IMR-90 (cell line): ENCODE measurements at regions not wholly inside any gene's neighbourhood (a gene's known extent, or its start where the extent isn't known, plus 50 kb on each side); places are given as distances from the start of the nearest gene placed in this dataset.

Experiments
- ATAC-seq: fragments of 200-7000 bp; cut with Tn5 transposase; 2 replicates; pipeline ENCODE4 v1.9.1; 2020; ENCODE audit warnings: low read depth, mild to moderate bottlenecking, moderate library complexity
- BruUV-seq: library from RNA; stranded (reverse); fragments of 400-500 nt; replicated peaks from 2 replicates; lab custom pipeline; 2021; lab: Mats Ljungman, UMichigan
- CTCF ChIA-PET: fragments of 300-600 bp; formaldehyde crosslinking; extraction: SDS; loops from one replicate; lab custom pipeline; 2021; ENCODE audit warnings: antibody characterized with exemption; lab: Yijun Ruan, JAX
- POLR2A ChIA-PET: fragments of 300-600 bp; sonication (Branson Sonifier 250); formaldehyde crosslinking; loops from one replicate; lab custom pipeline; 2022; ENCODE audit warnings: antibody characterized with exemption; ENCODE audit not compliant: unreplicated experiment; lab: Charles Lee
- DNase-seq: peaks from one replicate; pipeline ENCODE4 v3.0.0; 2013
- H2AFZ ChIP-seq: replicated peaks from 2 replicates; pipeline ENCODE3; 2013; ENCODE audit warnings: low read length, mild to moderate bottlenecking; ENCODE audit not compliant: poor library complexity
- H2AK5ac ChIP-seq: 2 replicates; pipeline ENCODE4 v1.6.1; 2013; ENCODE audit warnings: low read depth, low read length, inconsistent platforms
- H2AK9ac ChIP-seq: replicated peaks from 2 replicates; pipeline ENCODE3; 2013; ENCODE audit warnings: mild to moderate bottlenecking, low read depth, low read length, moderate library complexity; ENCODE audit not compliant: poor library complexity
- H2BK120ac ChIP-seq: 2 replicates; pipeline ENCODE4 v1.6.1; 2013; ENCODE audit warnings: low read depth, low read length, inconsistent platforms
- H2BK15ac ChIP-seq: 3 replicates; pipeline ENCODE4 v1.6.1; 2013; ENCODE audit warnings: low read depth, low read length, inconsistent platforms
- H2BK20ac ChIP-seq: 2 replicates; pipeline ENCODE4 v1.6.1; 2013; ENCODE audit warnings: low read depth, mild to moderate bottlenecking, inconsistent platforms, low read length, moderate library complexity
- H2BK5ac ChIP-seq: 2 replicates; pipeline ENCODE4 v1.6.1; 2013; ENCODE audit warnings: mild to moderate bottlenecking, low read depth, low read length, inconsistent platforms; ENCODE audit not compliant: poor library complexity, severe bottlenecking
- H3K14ac ChIP-seq: replicated peaks from 2 replicates; pipeline ENCODE4 v1.6.1; 2013; ENCODE audit warnings: low read depth, low read length, inconsistent platforms
- H3K18ac ChIP-seq: 2 replicates; pipeline ENCODE4 v1.6.1; 2013; ENCODE audit warnings: low read depth, low read length, control low read depth
- H3K23ac ChIP-seq: 2 replicates; pipeline ENCODE4 v1.6.1; 2013; ENCODE audit warnings: low read depth, low read length, inconsistent platforms
- H3K27ac ChIP-seq: 2 replicates; pipeline ENCODE4 v1.5.1; 2013; ENCODE audit warnings: mild to moderate bottlenecking, control low read depth, low read length; ENCODE audit not compliant: insufficient read depth
- H3K27me3 ChIP-seq: 2 replicates; pipeline ENCODE4 v1.6.1; 2013; ENCODE audit warnings: low read length; ENCODE audit not compliant: control insufficient read depth, insufficient read depth
- H3K36me3 ChIP-seq: 2 replicates; pipeline ENCODE4 v1.6.1; 2013; ENCODE audit warnings: low read length, mixed read lengths; ENCODE audit not compliant: control insufficient read depth, insufficient read depth
- H3K4ac ChIP-seq: 2 replicates; pipeline ENCODE4 v1.6.1; 2013; ENCODE audit warnings: low read depth, low read length, inconsistent platforms
- H3K4me1 ChIP-seq: 2 replicates; pipeline ENCODE4 v1.6.1; 2013; ENCODE audit warnings: low read length, mixed read lengths; ENCODE audit not compliant: control insufficient read depth, insufficient read depth
- H3K4me2 ChIP-seq: 2 replicates; pipeline ENCODE4 v1.6.1; 2013; ENCODE audit warnings: low read depth, mild to moderate bottlenecking, control low read depth, low read length, moderate library complexity
- H3K4me3 ChIP-seq: 2 replicates; pipeline ENCODE4 v1.5.1; 2013; ENCODE audit warnings: low read depth, mild to moderate bottlenecking, control low read depth, low read length, moderate library complexity; ENCODE audit not compliant: insufficient read depth
- H3K56ac ChIP-seq: 2 replicates; pipeline ENCODE4 v1.6.1; 2013; ENCODE audit warnings: low read length, inconsistent platforms; ENCODE audit not compliant: insufficient read depth; ENCODE audit errors: extremely low read depth
- H3K79me1 ChIP-seq, 2 experiments: 2 replicates each; pipeline ENCODE4 v1.6.1; 2013; ENCODE audit warnings: low read length in 2 of 2, inconsistent platforms in 1 of 2, low read depth in 1 of 2
- H3K9ac ChIP-seq: 2 replicates; pipeline ENCODE4 v1.6.1; 2013; ENCODE audit warnings: low read depth, low read length, control low read depth
- H3K9me1 ChIP-seq: 2 replicates; pipeline ENCODE4 v1.6.1; 2013; ENCODE audit warnings: low read length, inconsistent platforms; ENCODE audit not compliant: insufficient read depth
- H3K9me3 ChIP-seq: 2 replicates; pipeline ENCODE4 v1.6.1; 2013; ENCODE audit warnings: low read length; ENCODE audit not compliant: control insufficient read depth, insufficient read depth
- H4K20me1 ChIP-seq: 2 replicates; pipeline ENCODE4 v1.6.1; 2013; ENCODE audit warnings: low read length, inconsistent platforms; ENCODE audit not compliant: insufficient read depth
- H4K5ac ChIP-seq: 2 replicates; pipeline ENCODE4 v1.6.1; 2013; ENCODE audit warnings: mild to moderate bottlenecking, low read depth, low read length, control low read depth
- H4K8ac ChIP-seq, 2 experiments: 2 replicates each; pipeline ENCODE4 v1.6.1; 2013; ENCODE audit warnings: low read depth in 2 of 2, low read length in 2 of 2, control low read depth in 1 of 2, inconsistent platforms in 1 of 2
- H4K91ac ChIP-seq: 2 replicates; pipeline ENCODE4 v1.6.1; 2013; ENCODE audit warnings: low read depth, low read length, inconsistent platforms; ENCODE audit not compliant: insufficient read depth
- BHLHE40 ChIP-seq: fragments of 150-350 bp; IDR thresholded peaks from 2 replicates; pipeline ENCODE4 v1.6.1; 2016; ENCODE audit warnings: mild to moderate bottlenecking, low read depth, low read length
- CEBPB ChIP-seq: IDR thresholded peaks from 2 replicates; pipeline ENCODE4 v1.6.1; 2012; ENCODE audit warnings: low read depth, low read length, improper control_type of control experiment
- CHD1 ChIP-seq: IDR thresholded peaks from 2 replicates; pipeline ENCODE4 v1.6.1; 2012; ENCODE audit warnings: low read depth, low read length, improper control_type of control experiment
- FOS ChIP-seq: fragments of 150-350 bp; IDR thresholded peaks from 2 replicates; pipeline ENCODE4 v1.6.1; 2016; ENCODE audit warnings: low read depth, low read length
- MAFK ChIP-seq: IDR thresholded peaks from 2 replicates; pipeline ENCODE4 v1.6.1; 2012; ENCODE audit warnings: low read depth, low read length, improper control_type of control experiment
- NFE2L2 ChIP-seq: fragments of 150-350 bp; IDR thresholded peaks from 2 replicates; pipeline ENCODE4 v1.6.1; 2016; ENCODE audit warnings: low read depth, mild to moderate bottlenecking, low read length
- RAD21 ChIP-seq: IDR thresholded peaks from 2 replicates; pipeline ENCODE4 v1.6.1; 2012; ENCODE audit warnings: low read length, improper control_type of control experiment
- RCOR1 ChIP-seq: IDR thresholded peaks from 2 replicates; pipeline ENCODE4 v1.6.1; 2012; ENCODE audit warnings: mild to moderate bottlenecking, low read length, improper control_type of control experiment; ENCODE audit not compliant: insufficient replicate concordance
- RFX5 ChIP-seq: IDR thresholded peaks from 2 replicates; pipeline ENCODE4 v1.8.0; 2012; ENCODE audit warnings: low read depth, mild to moderate bottlenecking, low read length, moderate library complexity
- SMC3 ChIP-seq: fragments of 150-350 bp; IDR thresholded peaks from 2 replicates; pipeline ENCODE4 v1.6.1; 2016; ENCODE audit warnings: low read depth, mild to moderate bottlenecking, antibody characterized with exemption, low read length, moderate library complexity
- WGBS, 2 experiments: methylation state at CpG; one replicate each; pipeline versions ENCODE4 v1.1.5 to v1.1.7; 2013; ENCODE audit warnings: missing lambda C conversion rate in 2 of 2; ENCODE audit not compliant: insufficient read length in 1 of 2; ENCODE audit errors: extremely low coverage in 2 of 2; 5-methylcytosine and 5-hydroxymethylcytosine counted together
- dilution Hi-C: fragments of 300-500 bp; cut with HindIII; formaldehyde crosslinking; loops from one replicate; pipeline ENCODE4 v1.14.3; 2018; ENCODE audit warnings: low sequenced_read_pairs; ENCODE audit not compliant: unreplicated experiment
- in situ Hi-C: fragments of 300-500 bp; cut with MboI; formaldehyde crosslinking; loops from 3 replicates; pipeline ENCODE4 v1.14.3; 2019; ENCODE audit warnings: low sequenced_read_pairs, inconsistent platforms, mixed read lengths
- intact Hi-C: fragments of 100-400 bp; cut with micrococcal nuclease; formaldehyde crosslinking; loops from 2 replicates; pipeline ENCODE4 v1.10.0; 2022
- TF ChIP-seq, protein P1 (sequence below): fragments of 150-350 bp; IDR thresholded peaks from 2 replicates; pipeline ENCODE4 v1.6.1; 2017; ENCODE audit warnings: mild to moderate bottlenecking, antibody characterized with exemption, low read length, low read depth
- TF ChIP-seq, protein P2 (sequence below): conservative IDR thresholded peaks from 2 replicates; pipeline ENCODE4 v1.5.1; 2012; ENCODE audit warnings: mild to moderate bottlenecking, low read depth, low read length, improper control_type of control experiment

GRCh38 chr12:17097674-17098073 lies 491.7 kb upstream of the LMO3 start:
- 60% methylated on average over 1 of the region's 11 CpGs; no CpG with 5 or more reads in 1 of the 2 experiments for WGBS, 2 experiments
- dilution Hi-C loops (no loop called here), in situ Hi-C loops (no loop called here), intact Hi-C loops (no loop called here)
- H3K14ac ChIP-seq, result no peak overlapping the region
- no peak overlapping the region for H3K27ac ChIP-seq
- H4K91ac ChIP-seq, result no peak overlapping the region
- H3K27me3 ChIP-seq, result no peaks in the 10 kb centered on the region
- H3K4me3 ChIP-seq, result no peak overlapping the region
- no peak overlapping the region for H2AK5ac ChIP-seq
- H3K4me1 ChIP-seq, result no peaks in the 10 kb centered on the region
- H3K79me1 ChIP-seq, result no peaks in the 10 kb centered on the region
- H3K9me3 ChIP-seq, result peaks cover 4% of the 10 kb centered on the region
- BruUV-seq, result no TSS peak
- no peak overlapping the region for H4K8ac ChIP-seq
- H2BK120ac ChIP-seq, result no peak overlapping the region
- H3K9me1 ChIP-seq, result no peaks in the 10 kb centered on the region
- H3K36me3 ChIP-seq, result no peaks in the 10 kb centered on the region
- H3K9ac ChIP-seq, result no peak overlapping the region
- CTCF ChIA-PET, result interaction anchor here (0.6 kb wide), 1 partner anchor 373 kb away, joined by 3 read pairs; no protein-coding TSS in a partner anchor
- no peak overlapping the region for H3K4me2 ChIP-seq
- H2AFZ ChIP-seq, result no peak overlapping the region
- no peak overlapping the region for H3K18ac ChIP-seq
- H2AK9ac ChIP-seq, result no peak overlapping the region
- ATAC-seq (no peak), DNase-seq (peak; percentile 3)
- no peak overlapping the region for H3K4ac ChIP-seq
- no peak overlapping the region for H4K5ac ChIP-seq
- H3K23ac ChIP-seq, result no peak overlapping the region
- no peaks in the 10 kb centered on the region for H4K20me1 ChIP-seq
- no peak overlapping the region for H2BK5ac ChIP-seq
- H3K56ac ChIP-seq, result no peak overlapping the region
- POLR2A ChIA-PET, result no interaction called here
- no peak for TF ChIP-seq NFE2L2
- no peak for TF ChIP-seq MAFK
- TF ChIP-seq RFX5, result no peak
- no peak for TF ChIP-seq FOS
- TF ChIP-seq, protein P1, sequence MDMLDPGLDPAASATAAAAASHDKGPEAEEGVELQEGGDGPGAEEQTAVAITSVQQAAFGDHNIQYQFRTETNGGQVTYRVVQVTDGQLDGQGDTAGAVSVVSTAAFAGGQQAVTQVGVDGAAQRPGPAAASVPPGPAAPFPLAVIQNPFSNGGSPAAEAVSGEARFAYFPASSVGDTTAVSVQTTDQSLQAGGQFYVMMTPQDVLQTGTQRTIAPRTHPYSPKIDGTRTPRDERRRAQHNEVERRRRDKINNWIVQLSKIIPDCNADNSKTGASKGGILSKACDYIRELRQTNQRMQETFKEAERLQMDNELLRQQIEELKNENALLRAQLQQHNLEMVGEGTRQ, result no peak
- TF ChIP-seq, protein P2, sequence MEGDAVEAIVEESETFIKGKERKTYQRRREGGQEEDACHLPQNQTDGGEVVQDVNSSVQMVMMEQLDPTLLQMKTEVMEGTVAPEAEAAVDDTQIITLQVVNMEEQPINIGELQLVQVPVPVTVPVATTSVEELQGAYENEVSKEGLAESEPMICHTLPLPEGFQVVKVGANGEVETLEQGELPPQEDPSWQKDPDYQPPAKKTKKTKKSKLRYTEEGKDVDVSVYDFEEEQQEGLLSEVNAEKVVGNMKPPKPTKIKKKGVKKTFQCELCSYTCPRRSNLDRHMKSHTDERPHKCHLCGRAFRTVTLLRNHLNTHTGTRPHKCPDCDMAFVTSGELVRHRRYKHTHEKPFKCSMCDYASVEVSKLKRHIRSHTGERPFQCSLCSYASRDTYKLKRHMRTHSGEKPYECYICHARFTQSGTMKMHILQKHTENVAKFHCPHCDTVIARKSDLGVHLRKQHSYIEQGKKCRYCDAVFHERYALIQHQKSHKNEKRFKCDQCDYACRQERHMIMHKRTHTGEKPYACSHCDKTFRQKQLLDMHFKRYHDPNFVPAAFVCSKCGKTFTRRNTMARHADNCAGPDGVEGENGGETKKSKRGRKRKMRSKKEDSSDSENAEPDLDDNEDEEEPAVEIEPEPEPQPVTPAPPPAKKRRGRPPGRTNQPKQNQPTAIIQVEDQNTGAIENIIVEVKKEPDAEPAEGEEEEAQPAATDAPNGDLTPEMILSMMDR, result no peak
- TF ChIP-seq RCOR1, result no peak
- no peak for TF ChIP-seq CEBPB
- no peak for TF ChIP-seq CHD1
- TF ChIP-seq BHLHE40, result no peak
- no peak for TF ChIP-seq SMC3
- no peak for TF ChIP-seq RAD21
- no peak overlapping the region for H2BK15ac ChIP-seq
- no peak overlapping the region for H2BK20ac ChIP-seq
